ENCODE measurements at regions not wholly inside any gene's neighbourhood (a gene's known extent, or its start where the extent isn't known, plus 50 kb on each side); places are given as distances from the start of the nearest gene placed in this dataset.

DNA sequence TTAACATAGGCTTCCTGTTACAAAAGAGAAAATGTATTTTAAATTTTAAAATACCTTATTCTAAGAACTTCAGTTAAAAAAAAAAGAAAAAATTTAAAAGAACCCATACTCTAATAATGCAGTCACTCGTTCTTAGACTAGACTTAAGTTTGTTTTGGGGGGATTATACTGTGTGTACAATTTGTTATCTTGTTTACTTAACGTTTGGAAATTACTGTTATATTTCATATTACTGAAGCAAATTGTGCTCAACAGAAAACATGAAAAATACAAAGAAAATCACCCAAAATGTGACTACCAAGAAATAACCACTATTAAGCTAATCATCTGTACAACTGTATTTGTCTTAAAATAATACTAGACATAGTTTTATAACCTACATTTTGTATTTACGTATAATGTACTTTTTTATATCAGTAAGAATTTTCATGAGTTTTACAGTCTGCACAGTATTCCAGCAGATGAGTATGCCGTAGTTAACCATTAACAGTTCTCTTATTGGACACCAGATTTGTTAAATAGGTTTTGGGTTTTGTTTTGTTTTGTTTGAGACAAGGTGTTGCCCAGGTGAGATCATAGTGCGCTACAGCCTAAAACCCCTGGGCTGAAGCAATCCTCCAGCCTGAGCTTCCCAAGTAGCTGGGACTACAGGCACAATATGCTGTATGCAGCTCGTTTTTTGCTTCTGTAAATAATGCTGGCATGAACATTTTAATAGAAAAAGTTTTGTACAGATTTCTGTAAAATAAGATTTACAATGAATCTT, 88.8 kb upstream of the CHD2 start:
- Mint-ChIP-seq H3K27me3 (no peaks in the 10 kb centered on the region), H3K27ac (peak overlapping the region; percentile 95), H3K36me3 (peaks cover 7% of the 10 kb centered on the region), H3K9me3 (peaks cover 3% of the 10 kb centered on the region), H3K4me1 (ENCODE audit: unreplicated experiment) (peaks cover 30% of the 10 kb centered on the region), H3K4me3 (peak overlapping the region; percentile 87)
- no peak for DNase-seq (ENCODE audit: extremely low spot score, unreplicated experiment)
- TF ChIP-seq, protein P1, sequence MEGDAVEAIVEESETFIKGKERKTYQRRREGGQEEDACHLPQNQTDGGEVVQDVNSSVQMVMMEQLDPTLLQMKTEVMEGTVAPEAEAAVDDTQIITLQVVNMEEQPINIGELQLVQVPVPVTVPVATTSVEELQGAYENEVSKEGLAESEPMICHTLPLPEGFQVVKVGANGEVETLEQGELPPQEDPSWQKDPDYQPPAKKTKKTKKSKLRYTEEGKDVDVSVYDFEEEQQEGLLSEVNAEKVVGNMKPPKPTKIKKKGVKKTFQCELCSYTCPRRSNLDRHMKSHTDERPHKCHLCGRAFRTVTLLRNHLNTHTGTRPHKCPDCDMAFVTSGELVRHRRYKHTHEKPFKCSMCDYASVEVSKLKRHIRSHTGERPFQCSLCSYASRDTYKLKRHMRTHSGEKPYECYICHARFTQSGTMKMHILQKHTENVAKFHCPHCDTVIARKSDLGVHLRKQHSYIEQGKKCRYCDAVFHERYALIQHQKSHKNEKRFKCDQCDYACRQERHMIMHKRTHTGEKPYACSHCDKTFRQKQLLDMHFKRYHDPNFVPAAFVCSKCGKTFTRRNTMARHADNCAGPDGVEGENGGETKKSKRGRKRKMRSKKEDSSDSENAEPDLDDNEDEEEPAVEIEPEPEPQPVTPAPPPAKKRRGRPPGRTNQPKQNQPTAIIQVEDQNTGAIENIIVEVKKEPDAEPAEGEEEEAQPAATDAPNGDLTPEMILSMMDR (conservative IDR thresholded peaks at IDR 0.05), result no peak

DNA sequence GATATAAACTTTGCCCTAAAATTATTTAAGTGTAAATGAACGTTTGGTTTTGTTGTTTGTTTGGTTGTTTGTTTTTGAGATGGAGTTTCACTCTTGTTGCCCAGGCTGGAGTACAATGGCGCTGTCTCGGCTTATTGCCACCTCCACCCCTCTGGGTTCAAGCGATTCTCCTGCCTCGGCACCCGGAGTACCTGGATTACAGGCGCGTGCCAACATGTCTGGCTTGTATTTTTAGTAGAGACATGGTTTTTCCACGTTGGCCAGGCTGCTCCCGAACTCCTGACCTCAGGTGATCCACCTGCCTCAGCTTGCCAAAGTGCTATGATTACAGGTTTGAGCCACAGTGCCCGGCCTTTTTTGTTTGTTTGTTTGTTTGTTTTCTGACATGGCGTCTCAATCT, 87.9 kb upstream of the CHD2 start:
- Mint-ChIP-seq H3K9me3 (no peaks in the 10 kb centered on the region), H3K4me1 (ENCODE audit: unreplicated experiment) (peaks cover 31% of the 10 kb centered on the region), H3K4me3 (peak overlapping the region; percentile 87), H3K36me3 (peaks cover 4% of the 10 kb centered on the region), H3K27me3 (no peaks in the 10 kb centered on the region), H3K27ac (peak overlapping the region; percentile 95)
- TF ChIP-seq, protein P1 (conservative IDR thresholded peaks at IDR 0.05), result no peak
- DNase-seq (ENCODE audit: extremely low spot score, unreplicated experiment), result no peak

DNA sequence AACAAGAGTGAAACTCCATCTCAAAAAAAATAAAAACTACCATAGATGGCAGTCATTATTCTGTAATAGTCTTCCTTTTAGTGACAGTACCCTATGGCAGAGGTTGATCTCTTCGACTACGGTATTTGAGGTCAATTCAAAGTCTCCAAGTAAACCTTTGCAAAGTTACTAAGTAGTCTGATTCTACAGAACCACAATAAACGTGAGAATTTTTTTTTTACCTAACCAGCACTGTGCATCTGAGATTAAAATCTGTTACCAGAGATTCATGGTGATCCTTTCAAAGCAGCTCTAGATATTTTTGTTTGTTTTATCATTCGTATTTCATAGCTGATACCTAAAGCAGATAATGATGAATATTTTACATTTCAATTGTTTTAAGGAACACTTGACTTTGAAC, 86.6 kb upstream of the CHD2 start:
- no peak for DNase-seq (ENCODE audit: extremely low spot score, unreplicated experiment)
- no peaks in the 10 kb centered on the region for H3K27me3 Mint-ChIP-seq
- peaks cover 4% of the 10 kb centered on the region for H3K36me3 Mint-ChIP-seq
- peaks cover 36% of the 10 kb centered on the region for H3K4me1 Mint-ChIP-seq (ENCODE audit: unreplicated experiment)
- H3K27ac Mint-ChIP-seq, result peak overlapping the region; percentile 74
- H3K9me3 Mint-ChIP-seq, result no peaks in the 10 kb centered on the region
- H3K4me3 Mint-ChIP-seq, result peak overlapping the region; percentile 45
- TF ChIP-seq, protein P1 (conservative IDR thresholded peaks at IDR 0.05), result no peak

DNA sequence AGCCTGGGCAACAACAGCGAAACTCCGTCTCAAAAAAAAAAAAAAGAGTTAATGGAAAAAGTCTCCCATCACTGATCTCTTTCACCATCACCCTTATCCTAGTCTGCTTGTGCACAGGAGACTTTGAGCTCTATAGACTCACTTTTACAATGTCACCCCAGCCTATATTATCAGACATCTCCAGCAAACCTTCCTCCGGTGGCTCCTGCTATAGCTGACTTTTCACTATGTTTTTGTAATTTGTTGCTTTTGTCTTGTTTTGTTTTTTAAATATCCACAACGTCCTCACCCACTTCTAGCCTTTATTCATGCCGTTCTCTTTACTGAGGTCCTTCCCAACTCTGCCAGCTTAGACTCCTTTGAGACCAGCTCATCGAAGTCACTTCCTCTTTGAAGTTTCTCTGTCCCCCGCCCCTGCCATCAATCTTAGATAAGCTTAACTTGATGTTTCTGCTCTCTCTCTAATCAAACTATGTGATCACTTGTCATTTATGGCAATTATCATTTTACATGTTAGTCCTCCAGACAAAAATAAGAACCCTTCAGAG, 82.7 kb upstream of the CHD2 start:
- Mint-ChIP-seq H3K27me3 (no peaks in the 10 kb centered on the region), H3K9me3 (no peaks in the 10 kb centered on the region), H3K4me1 (ENCODE audit: unreplicated experiment) (peaks cover 52% of the 10 kb centered on the region), H3K27ac (peak overlapping the region; percentile 100), H3K36me3 (peaks cover 4% of the 10 kb centered on the region), H3K4me3 (peak overlapping the region; percentile 76)
- TF ChIP-seq, protein P1 (conservative IDR thresholded peaks at IDR 0.05), result no peak
- DNase-seq (ENCODE audit: extremely low spot score, unreplicated experiment), result no peak

DNA sequence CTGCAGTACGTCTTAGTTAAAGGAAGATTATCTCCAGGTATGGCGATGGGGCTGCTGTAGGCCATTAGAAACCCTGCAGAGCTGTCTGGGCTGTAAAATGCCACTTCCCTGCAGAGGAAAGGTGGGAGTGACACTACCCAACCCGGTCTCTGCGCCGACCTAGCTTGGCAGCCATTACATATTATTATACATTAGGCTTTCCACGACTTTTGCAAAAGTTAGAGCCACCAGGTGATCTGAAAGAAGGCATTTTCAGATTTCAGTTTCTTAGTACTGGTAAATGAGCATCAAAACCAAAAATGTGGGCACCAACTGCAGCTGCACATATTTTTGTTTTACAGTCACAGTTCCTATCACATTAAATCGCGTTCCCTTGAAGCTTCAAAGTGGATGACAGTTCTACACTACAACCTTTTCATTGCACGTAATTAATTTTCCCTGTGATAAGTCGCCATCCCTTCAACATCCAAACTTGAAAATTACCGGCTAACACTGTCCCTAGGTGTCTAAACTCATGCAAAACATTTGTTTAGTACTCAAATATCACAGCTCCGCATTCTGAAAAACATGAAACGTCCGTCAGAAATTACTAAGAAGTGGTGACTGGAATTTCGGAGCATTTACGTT, 81.4 kb upstream of the CHD2 start:
- peak overlapping the region; percentile 90 for H3K4me3 Mint-ChIP-seq
- H3K36me3 Mint-ChIP-seq, result peaks cover 4% of the 10 kb centered on the region
- DNase-seq (ENCODE audit: extremely low spot score, unreplicated experiment), result no peak
- TF ChIP-seq, protein P1 (conservative IDR thresholded peaks at IDR 0.05), result no peak
- H3K4me1 Mint-ChIP-seq (ENCODE audit: unreplicated experiment), result peaks cover 57% of the 10 kb centered on the region
- no peaks in the 10 kb centered on the region for H3K9me3 Mint-ChIP-seq
- H3K27ac Mint-ChIP-seq, result peak overlapping the region; percentile 100
- H3K27me3 Mint-ChIP-seq, result no peaks in the 10 kb centered on the region

Data from type B pancreatic cell (in vitro differentiated cells).